Superior temporal gyrus (tissue), 1 donor: ENCODE measurements at regions not wholly inside any gene's neighbourhood (a gene's known extent, or its start where the extent isn't known, plus 50 kb on each side); places are given as distances from the start of the nearest gene placed in this dataset.
A peak's percentile ranks its signal among the peaks of the same experiment; 100 is the strongest.

Experiments used
- DNase-seq: peaks from one replicate; pipeline ENCODE4 v3.0.0-alpha.2; 2016; ENCODE audit errors: extremely low spot score

GRCh38 chr9:7984692-7985091 is 185.1 kb upstream of the DMAC1 start:
- peak; percentile 73 for DNase-seq

- DNase-seq, result peak; percentile 72
Measured at GRCh38 chr9:7984203-7984602, 184.6 kb upstream of the DMAC1 start.

- DNase-seq, result peak; percentile 94
Measured at GRCh38 chr9:7983490-7983889, 183.9 kb upstream of the DMAC1 start.

- no peak for DNase-seq
Measured at GRCh38 chr9:7982907-7983306, 183.3 kb upstream of the DMAC1 start.

- peak; percentile 52 for DNase-seq
Measured at GRCh38 chr9:7980691-7981289, 181.2 kb upstream of the DMAC1 start.

- DNase-seq, result no peak
Measured at GRCh38 chr9:7980041-7980440, 180.5 kb upstream of the DMAC1 start.

GRCh38 chr9:7979611-7980010 is 180.0 kb upstream of the DMAC1 start:
- no peak for DNase-seq

- no peak for DNase-seq
Measured at GRCh38 chr9:7977586-7977985, 178.0 kb upstream of the DMAC1 start.

GRCh38 chr9:7976856-7977255 is 177.3 kb upstream of the DMAC1 start:
- DNase-seq, result no peak

- no peak for DNase-seq
Measured at GRCh38 chr9:7976167-7976755, 176.7 kb upstream of the DMAC1 start.

GRCh38 chr9:7975336-7975735 is 175.8 kb upstream of the DMAC1 start:
- DNase-seq, result no peak

GRCh38 chr9:7974335-7974960 is 174.9 kb upstream of the DMAC1 start:
- no peak for DNase-seq

GRCh38 chr9:7973123-7973522 is 173.5 kb upstream of the DMAC1 start:
- no peak for DNase-seq

GRCh38 chr9:7970681-7971330 is 171.2 kb upstream of the DMAC1 start:
- DNase-seq, result no peak

- no peak for DNase-seq
Measured at GRCh38 chr9:7968687-7969086, 169.1 kb upstream of the DMAC1 start.

GRCh38 chr9:7967851-7968250 is 168.3 kb upstream of the DMAC1 start:
- DNase-seq, result no peak

GRCh38 chr9:7967093-7967827 is 167.7 kb upstream of the DMAC1 start:
- DNase-seq, result no peak

- DNase-seq, result no peak
Measured at GRCh38 chr9:7965063-7965462, 165.5 kb upstream of the DMAC1 start.

GRCh38 chr9:7963026-7963425 is 163.4 kb upstream of the DMAC1 start:
- no peak for DNase-seq

GRCh38 chr9:7961076-7961475 is 161.5 kb upstream of the DMAC1 start:
- DNase-seq, result no peak

GRCh38 chr9:7960320-7961050 is 160.9 kb upstream of the DMAC1 start:
- no peak for DNase-seq

GRCh38 chr9:7957803-7958202 is 158.2 kb upstream of the DMAC1 start:
- no peak for DNase-seq
